Right ventricle myocardium inferior (tissue), 1 donor: ENCODE measurements at regions not wholly inside any gene's neighbourhood (a gene's known extent, or its start where the extent isn't known, plus 50 kb on each side); places are given as distances from the start of the nearest gene placed in this dataset.
"Not testable (repeated sequence)": the region's sequence is repeated elsewhere in the genome, so short reads cannot be mapped to it uniquely, and the experiment has no call there.

Experiments used
- ATAC-seq: fragments of 200-7000 bp; cut with Tn5 transposase; one replicate; pipeline ENCODE4 v1.9.1; 2020; ENCODE audit warnings: mild to moderate bottlenecking, moderate library complexity
- DNase-seq: peaks from one replicate; pipeline ENCODE4 v3.0.0; 2021; ENCODE audit errors: missing footprints
- intact Hi-C: fragments of 100-400 bp; cut with DNase I; formaldehyde crosslinking; loops from one replicate; pipeline ENCODE4 v1.11.0; 2022
- donor health status: DM: no; HTN: yes; CAD: no; lungs with severe emphysema.

- no peak for ATAC-seq
- intact Hi-C loops, result no loop called here
These were observed 819.1 kb upstream of the EPHA5 start for GRCh38 chr4:66489370-66489769.

GRCh38 chr4:66486068-66486467 is 815.8 kb upstream of the EPHA5 start:
- no peak for ATAC-seq
- intact Hi-C loops, result no loop called here
- DNase-seq, result no peak

More at GRCh38 chr4:66489370-66489769, 819.1 kb upstream of the EPHA5 start:
- DNase-seq, result no peak

GRCh38 chr4:66482186-66482585 is 811.9 kb upstream of the EPHA5 start:
- intact Hi-C loops, result no loop called here
- no peak for DNase-seq
- no peak for ATAC-seq

GRCh38 chr4:66475596-66475995 is 805.3 kb upstream of the EPHA5 start:
- intact Hi-C loops, result no loop called here
- ATAC-seq (no peak), DNase-seq (no peak)

GRCh38 chr4:66465111-66465510 is 794.8 kb upstream of the EPHA5 start:
- DNase-seq, result no peak
- ATAC-seq, result no peak
- intact Hi-C loops, result no loop called here

GRCh38 chr4:66462890-66463289 is 792.6 kb upstream of the EPHA5 start:
- ATAC-seq, intact Hi-C loops, DNase-seq: not testable (repeated sequence)

- ATAC-seq, result no peak
- intact Hi-C loops, result no loop called here
- no peak for DNase-seq
These were observed 781.5 kb upstream of the EPHA5 start for GRCh38 chr4:66451741-66452140.

- DNase-seq, result no peak
- ATAC-seq, result no peak
- intact Hi-C loops, result no loop called here
These were observed 772.7 kb upstream of the EPHA5 start for GRCh38 chr4:66443008-66443407.

GRCh38 chr4:66439508-66439907 is 769.2 kb upstream of the EPHA5 start:
- intact Hi-C loops, result no loop called here
- no peak for ATAC-seq
- DNase-seq, result no peak

- intact Hi-C loops, result no loop called here
- ATAC-seq (no peak), DNase-seq (peak; percentile 23)
These were observed 763.4 kb upstream of the EPHA5 start for GRCh38 chr4:66433706-66434105.

- ATAC-seq, result no peak
- DNase-seq, result no peak
- intact Hi-C loops, result no loop called here
These were observed 760.6 kb upstream of the EPHA5 start for GRCh38 chr4:66430856-66431255.

- no peak for DNase-seq
- intact Hi-C loops, result no loop called here
- ATAC-seq, result no peak
These were observed 759.0 kb upstream of the EPHA5 start for GRCh38 chr4:66429276-66429675.

- DNase-seq, result no peak
- no peak for ATAC-seq
- intact Hi-C loops, result no loop called here
These were observed 746.1 kb upstream of the EPHA5 start for GRCh38 chr4:66416425-66416824.

- intact Hi-C loops, result no loop called here
These were observed 733.9 kb upstream of the EPHA5 start for GRCh38 chr4:66404141-66404540.

GRCh38 chr4:66376921-66377320 is 706.6 kb upstream of the EPHA5 start:
- intact Hi-C loops, result no loop called here
- DNase-seq (no peak), ATAC-seq (no peak)

More at GRCh38 chr4:66404141-66404540, 733.9 kb upstream of the EPHA5 start:
- DNase-seq, result no peak
- ATAC-seq, result no peak

GRCh38 chr4:66376396-66376795 is 706.1 kb upstream of the EPHA5 start:
- ATAC-seq, result no peak

GRCh38 chr4:66373268-66373667 is 703.0 kb upstream of the EPHA5 start:
- ATAC-seq (no peak), DNase-seq (no peak)
- intact Hi-C loops, result no loop called here

More at GRCh38 chr4:66376396-66376795, 706.1 kb upstream of the EPHA5 start:
- no peak for DNase-seq
- intact Hi-C loops, result no loop called here

GRCh38 chr4:66372706-66373105 is 702.4 kb upstream of the EPHA5 start:
- ATAC-seq (no peak), DNase-seq (no peak)
- intact Hi-C loops, result no loop called here

GRCh38 chr4:66367043-66367660 is 696.9 kb upstream of the EPHA5 start:
- intact Hi-C loops, result no loop called here
- no peak for DNase-seq
- ATAC-seq, result no peak

GRCh38 chr4:66360395-66360794 is 690.1 kb upstream of the EPHA5 start:
- ATAC-seq, DNase-seq, intact Hi-C loops: not testable (repeated sequence)

GRCh38 chr4:66357316-66357715 is 687.0 kb upstream of the EPHA5 start:
- intact Hi-C loops, result no loop called here
- no peak for ATAC-seq

More at GRCh38 chr4:66357316-66357715, 687.0 kb upstream of the EPHA5 start:
- DNase-seq, result no peak
